ENCODE measurements at regions not wholly inside any gene's neighbourhood (a gene's known extent, or its start where the extent isn't known, plus 50 kb on each side); places are given as distances from the start of the nearest gene placed in this dataset.

DNA sequence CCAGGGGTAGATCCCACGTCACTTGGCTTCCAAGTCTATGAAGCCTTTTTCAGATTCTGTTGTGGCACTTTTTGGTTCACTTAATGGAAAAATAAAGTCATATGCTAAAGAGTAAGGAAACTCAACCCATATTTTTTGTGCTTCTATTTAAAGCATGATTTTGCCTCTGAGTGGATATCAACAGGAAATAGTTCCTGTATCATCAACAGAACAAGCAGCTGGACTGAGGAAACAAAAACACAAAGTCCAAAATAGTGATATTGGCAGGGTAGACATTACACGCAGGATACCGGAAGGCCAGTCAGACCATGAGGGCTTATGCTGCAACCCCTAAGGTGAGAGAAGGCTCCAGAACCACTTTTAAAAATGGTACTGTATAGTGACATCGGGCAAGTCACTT is 248.3 kb upstream of the ANO5 start:
- TF ChIP-seq, protein P1, sequence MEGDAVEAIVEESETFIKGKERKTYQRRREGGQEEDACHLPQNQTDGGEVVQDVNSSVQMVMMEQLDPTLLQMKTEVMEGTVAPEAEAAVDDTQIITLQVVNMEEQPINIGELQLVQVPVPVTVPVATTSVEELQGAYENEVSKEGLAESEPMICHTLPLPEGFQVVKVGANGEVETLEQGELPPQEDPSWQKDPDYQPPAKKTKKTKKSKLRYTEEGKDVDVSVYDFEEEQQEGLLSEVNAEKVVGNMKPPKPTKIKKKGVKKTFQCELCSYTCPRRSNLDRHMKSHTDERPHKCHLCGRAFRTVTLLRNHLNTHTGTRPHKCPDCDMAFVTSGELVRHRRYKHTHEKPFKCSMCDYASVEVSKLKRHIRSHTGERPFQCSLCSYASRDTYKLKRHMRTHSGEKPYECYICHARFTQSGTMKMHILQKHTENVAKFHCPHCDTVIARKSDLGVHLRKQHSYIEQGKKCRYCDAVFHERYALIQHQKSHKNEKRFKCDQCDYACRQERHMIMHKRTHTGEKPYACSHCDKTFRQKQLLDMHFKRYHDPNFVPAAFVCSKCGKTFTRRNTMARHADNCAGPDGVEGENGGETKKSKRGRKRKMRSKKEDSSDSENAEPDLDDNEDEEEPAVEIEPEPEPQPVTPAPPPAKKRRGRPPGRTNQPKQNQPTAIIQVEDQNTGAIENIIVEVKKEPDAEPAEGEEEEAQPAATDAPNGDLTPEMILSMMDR (conservative IDR thresholded peaks at IDR 0.05; ENCODE audit: control insufficient read depth, insufficient read depth, low read depth, low read length), result no peak
- no peak for DNase-seq (ENCODE audit: low read depth)
- no peak overlapping the region for H3K4me3 ChIP-seq (ENCODE audit: control insufficient read depth, low read depth, low read length)

DNA sequence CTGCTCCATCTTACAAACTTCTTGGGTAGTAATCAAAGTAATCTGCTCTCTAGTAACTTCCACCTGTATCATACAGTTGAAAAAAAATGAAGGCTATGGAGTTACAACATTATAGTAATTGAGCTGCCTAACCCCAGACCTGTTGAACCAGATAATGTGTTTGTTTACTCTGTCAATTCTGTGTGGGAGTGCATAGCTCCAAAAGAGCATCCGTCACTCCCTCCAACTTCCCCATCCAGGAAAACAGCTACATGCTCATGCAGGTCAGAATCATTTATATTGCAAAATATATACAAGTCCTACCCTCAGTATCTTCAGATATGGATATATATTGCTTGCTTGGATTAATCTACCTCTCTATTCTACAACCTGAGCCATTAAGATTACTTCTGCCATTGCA is 244.0 kb upstream of the ANO5 start:
- no peak overlapping the region for H3K4me3 ChIP-seq (ENCODE audit: control insufficient read depth, low read depth, low read length)
- TF ChIP-seq, protein P1 (conservative IDR thresholded peaks at IDR 0.05; ENCODE audit: control insufficient read depth, insufficient read depth, low read depth, low read length), result no peak
- DNase-seq (ENCODE audit: low read depth), result no peak

DNA sequence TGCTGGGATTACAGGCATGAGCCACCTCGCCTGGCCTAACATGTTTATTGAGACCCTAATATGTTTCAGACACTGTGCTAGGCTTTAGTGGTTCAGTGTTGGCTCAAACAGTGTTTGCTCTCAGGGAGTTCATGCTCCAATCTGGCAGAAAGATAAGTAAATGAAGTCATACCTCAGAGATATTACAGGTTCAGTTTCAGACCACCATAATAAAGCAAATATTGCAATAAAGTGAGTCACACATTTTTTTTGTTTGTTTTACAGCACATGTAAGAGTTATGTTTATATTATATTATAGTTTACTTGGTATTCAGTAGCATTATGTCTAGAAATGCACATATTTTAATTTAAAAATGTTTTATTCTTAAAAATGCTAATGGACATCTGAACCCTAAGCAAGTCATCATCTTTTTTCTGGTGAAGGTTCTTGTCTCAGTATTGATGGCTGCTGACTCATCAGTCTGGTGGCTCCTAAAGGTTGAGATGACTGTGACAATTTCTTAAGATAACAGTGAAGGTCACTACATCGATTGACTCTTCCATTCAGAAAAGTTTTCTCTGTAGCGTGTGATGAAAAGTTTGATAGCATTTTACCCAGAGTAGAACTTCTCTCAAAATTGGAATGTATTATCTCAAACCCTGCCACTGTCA is 243.0 kb upstream of the ANO5 start:
- TF ChIP-seq, protein P1 (conservative IDR thresholded peaks at IDR 0.05; ENCODE audit: control insufficient read depth, insufficient read depth, low read depth, low read length), result no peak

DNA sequence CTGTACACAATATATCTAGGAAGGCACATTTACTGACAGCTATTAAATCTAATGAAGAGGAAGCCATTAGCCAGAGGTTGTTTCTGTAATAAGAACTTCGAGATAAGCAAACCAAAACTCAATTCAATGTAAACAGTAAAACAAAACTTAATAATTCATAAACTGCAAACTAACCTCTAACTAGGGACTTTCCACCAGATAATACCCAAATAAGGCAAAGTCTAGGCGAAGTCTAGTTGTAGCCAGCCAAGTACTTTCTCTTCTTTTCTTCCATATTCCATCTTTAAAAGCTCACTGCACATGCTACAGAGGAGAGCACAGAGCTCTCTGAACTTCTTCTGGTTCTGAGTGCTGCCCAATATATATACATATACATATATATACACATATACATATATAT is 229.9 kb upstream of the ANO5 start:
- TF ChIP-seq, protein P1 (conservative IDR thresholded peaks at IDR 0.05; ENCODE audit: control insufficient read depth, insufficient read depth, low read depth, low read length), result no peak
- no peak overlapping the region for H3K4me3 ChIP-seq (ENCODE audit: control insufficient read depth, low read depth, low read length)
- no peak for DNase-seq (ENCODE audit: low read depth)

More for the DNA sequence above, 243.0 kb upstream of the ANO5 start:
- DNase-seq (ENCODE audit: low read depth), result no peak
- H3K4me3 ChIP-seq (ENCODE audit: control insufficient read depth, low read depth, low read length), result no peak overlapping the region

DNA sequence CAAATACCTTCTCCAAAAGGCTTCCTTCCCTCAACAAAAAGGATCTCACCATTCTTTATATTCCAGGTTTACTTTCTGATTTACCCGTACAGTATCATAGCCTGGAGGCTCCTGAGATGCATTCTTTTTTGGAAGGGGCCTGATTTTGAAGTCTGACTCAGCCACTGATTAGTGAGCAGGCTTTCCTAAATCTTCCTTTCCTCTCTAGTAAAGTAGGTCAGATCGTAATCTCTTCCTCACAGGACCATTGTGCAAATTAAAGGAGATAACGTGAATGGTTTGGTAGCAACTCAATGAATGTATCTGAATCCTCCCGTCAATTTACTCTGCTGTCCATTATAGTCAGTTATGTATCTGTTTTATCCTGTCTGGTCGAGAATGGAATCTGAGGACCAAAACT is 227.7 kb upstream of the ANO5 start:
- no peak overlapping the region for H3K4me3 ChIP-seq (ENCODE audit: control insufficient read depth, low read depth, low read length)
- TF ChIP-seq, protein P1 (conservative IDR thresholded peaks at IDR 0.05; ENCODE audit: control insufficient read depth, insufficient read depth, low read depth, low read length), result no peak
- DNase-seq (ENCODE audit: low read depth), result no peak

DNA sequence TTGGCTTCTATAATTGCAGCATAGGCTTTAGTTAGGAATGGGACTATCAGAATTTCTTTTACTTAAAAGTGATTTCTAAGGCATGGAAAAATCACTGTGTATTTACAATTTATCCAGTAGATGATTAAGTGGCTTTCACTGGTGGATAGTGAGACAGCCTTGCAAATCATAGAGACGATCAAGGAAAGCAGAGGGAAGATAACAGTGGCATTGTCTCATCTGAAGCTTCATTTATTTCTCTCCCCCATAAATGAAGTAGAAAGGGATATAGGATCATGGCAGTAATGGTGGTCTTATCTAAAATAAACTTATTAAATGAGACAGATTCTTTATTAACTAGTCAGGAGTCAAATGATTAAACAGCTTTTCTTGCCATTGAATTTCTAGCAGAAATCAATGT is 224.2 kb upstream of the ANO5 start:
- TF ChIP-seq, protein P1 (conservative IDR thresholded peaks at IDR 0.05; ENCODE audit: control insufficient read depth, insufficient read depth, low read depth, low read length), result no peak
- H3K4me3 ChIP-seq (ENCODE audit: control insufficient read depth, low read depth, low read length), result no peak overlapping the region
- DNase-seq (ENCODE audit: low read depth), result no peak

DNA sequence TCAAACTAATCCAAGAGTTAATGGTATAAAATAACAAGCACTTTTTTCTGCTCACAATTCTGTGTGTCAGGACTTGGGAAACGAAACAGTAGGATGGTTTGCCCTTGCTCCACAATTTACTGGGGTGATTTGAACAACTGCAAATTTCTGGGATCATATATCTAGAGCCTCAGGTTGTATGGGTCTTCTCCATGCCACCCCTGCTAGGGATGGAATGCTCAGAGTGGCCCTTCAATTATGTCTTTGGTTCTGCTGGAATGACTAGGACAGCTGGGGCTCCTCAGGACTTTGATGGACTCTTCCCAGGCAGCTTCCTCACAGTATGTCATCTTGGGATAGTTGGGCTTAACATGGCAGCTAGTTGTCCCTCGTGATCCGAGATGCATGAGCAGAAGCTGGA is 223.0 kb upstream of the ANO5 start:
- no peak overlapping the region for H3K4me3 ChIP-seq (ENCODE audit: control insufficient read depth, low read depth, low read length)
- DNase-seq (ENCODE audit: low read depth), result no peak
- TF ChIP-seq, protein P1 (conservative IDR thresholded peaks at IDR 0.05; ENCODE audit: control insufficient read depth, insufficient read depth, low read depth, low read length), result no peak
